ENCODE measurements at regions not wholly inside any gene's neighbourhood (a gene's known extent, or its start where the extent isn't known, plus 50 kb on each side); places are given as distances from the start of the nearest gene placed in this dataset.

DNA sequence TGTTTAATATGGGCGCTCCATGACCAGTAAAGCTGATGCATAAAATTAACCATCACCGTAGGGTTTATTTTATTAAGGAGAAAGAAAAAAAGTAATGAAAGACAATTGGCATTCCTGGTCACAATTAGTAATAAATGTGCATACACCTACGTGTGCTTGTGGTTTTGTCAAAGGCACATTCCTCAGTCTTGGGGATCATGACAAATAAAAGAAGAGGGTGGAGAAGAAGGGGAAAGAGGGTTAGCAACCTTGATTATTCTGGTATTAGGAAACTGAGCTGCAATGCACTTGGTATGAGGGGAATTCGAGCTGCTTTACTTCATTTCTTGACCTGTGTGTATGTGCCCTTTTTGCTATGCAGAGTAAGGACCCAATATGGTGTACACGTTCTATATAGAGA is 1798.3 kb upstream of the PCDH7 start:
- no peak for DNase-seq (ENCODE audit: low read depth, low spot score)

GRCh38 chr4:28926156-28926555 is 1794.0 kb upstream of the PCDH7 start:
- no peak for DNase-seq (ENCODE audit: low read depth, low spot score)

DNA sequence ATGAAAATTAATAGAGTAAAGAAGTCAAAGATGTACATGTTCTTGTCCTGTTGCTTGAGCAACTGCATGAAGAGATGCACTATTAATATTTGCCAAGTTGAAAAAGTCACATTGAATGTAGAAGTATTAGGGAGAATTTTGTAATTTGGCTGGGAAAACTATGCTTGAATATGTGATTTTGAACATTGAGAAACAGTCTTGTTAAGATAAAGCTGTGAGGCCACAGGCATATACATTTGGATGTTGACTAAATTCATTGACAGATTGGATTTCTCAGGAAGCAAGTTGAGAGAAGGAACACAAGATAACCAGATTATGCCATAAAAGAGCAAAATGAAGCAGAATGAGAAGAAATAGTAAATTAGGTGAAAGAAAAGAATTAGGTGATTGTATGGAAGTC is 1777.5 kb upstream of the PCDH7 start:
- DNase-seq (ENCODE audit: low read depth, low spot score): no peak

- DNase-seq (ENCODE audit: low read depth, low spot score): no peak
These were observed 1772.8 kb upstream of the PCDH7 start for GRCh38 chr4:28947374-28947773.

DNA sequence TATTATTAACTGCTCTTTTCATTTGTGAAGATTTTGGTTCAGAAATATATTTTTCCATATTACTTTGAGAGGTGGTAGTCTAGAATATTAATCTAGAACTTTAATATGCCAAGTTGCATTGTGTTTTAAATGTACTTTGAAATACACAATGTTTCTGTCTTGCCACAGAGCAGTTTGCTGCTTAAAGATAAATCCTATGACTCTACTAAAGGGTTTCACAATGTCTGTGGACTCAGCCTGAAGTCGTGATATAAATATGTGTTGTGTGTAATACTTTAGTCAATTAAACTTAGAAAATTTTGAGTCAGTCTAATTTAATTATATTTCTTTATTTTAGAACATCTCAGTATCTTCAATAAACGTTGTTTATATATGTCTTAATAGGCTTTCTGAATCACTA is 1771.7 kb upstream of the PCDH7 start:
- DNase-seq (ENCODE audit: low read depth, low spot score): no peak

GRCh38 chr4:28966982-28967381 is 1753.2 kb upstream of the PCDH7 start:
- DNase-seq (ENCODE audit: low read depth, low spot score): no peak

GRCh38 chr4:28973587-28974350 is 1746.4 kb upstream of the PCDH7 start:
- DNase-seq (ENCODE audit: low read depth, low spot score): no peak

GRCh38 chr4:28976369-28976768 is 1743.8 kb upstream of the PCDH7 start:
- no peak for DNase-seq (ENCODE audit: low read depth, low spot score)

- DNase-seq (ENCODE audit: low read depth, low spot score): no peak
These were observed 1718.0 kb upstream of the PCDH7 start for GRCh38 chr4:29002151-29002550.

- DNase-seq (ENCODE audit: low read depth, low spot score): no peak
These were observed 1714.3 kb upstream of the PCDH7 start for GRCh38 chr4:29005838-29006237.

DNA sequence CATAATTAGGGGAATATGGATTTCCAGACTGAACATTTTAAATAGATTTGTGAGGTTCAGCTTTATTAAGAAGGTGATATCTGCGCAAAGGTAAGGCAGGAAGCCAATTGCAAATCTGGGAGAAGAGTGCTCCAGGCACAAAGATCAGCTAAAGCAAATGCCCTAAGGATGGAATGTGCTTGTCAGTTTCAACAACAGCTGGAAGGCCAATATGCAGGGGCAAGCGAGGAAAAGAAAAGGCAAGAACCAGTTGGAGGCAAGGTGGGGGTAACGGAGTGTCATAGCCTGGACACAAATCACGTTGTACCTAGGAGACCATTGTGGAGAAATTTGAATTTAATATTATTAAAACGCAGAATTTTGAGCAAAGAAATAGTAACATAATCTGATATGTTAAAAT is 1710.3 kb upstream of the PCDH7 start:
- DNase-seq (ENCODE audit: low read depth, low spot score): no peak

- DNase-seq (ENCODE audit: low read depth, low spot score): no peak
These were observed 1706.8 kb upstream of the PCDH7 start for GRCh38 chr4:29013341-29013740.

DNA sequence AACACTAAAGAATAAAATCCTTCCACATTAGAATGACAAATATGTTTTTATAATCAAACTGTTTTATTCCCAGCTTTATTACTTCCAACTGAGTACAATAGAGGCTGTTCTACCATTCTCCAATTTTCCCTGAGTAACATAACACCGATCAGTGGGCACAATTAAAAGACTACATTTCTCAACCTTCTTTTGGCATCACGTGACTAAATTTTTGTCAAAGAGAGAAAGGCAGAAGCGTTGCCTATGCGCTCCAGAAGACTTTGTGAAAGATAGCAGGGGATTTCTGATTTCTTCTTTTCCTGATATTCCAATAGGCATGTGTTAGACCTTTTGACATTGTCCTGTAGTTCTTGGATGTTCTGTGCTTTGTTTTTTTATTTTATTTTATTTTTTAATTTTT is 1705.6 kb upstream of the PCDH7 start:
- DNase-seq (ENCODE audit: low read depth, low spot score): no peak

DNA sequence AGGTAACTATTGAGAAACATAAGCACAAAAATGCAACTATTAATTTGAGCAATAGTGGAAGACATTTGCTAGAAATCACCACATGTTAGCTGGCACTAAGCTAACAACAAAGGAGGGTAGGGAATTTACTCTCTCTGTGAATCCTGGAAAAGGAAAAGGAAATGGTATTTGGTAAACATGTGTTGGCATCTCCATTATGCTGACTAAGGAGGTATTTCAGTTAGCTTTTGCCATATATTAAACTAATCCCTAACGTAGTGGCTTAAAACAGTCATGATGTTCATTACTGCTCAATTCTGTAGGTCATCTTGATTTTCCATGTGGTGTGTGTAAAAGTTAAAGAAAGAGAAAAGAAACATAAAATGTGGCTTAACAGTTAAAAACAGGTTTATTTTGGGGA is 1686.5 kb upstream of the PCDH7 start:
- no peak for DNase-seq (ENCODE audit: low read depth, low spot score)

DNA sequence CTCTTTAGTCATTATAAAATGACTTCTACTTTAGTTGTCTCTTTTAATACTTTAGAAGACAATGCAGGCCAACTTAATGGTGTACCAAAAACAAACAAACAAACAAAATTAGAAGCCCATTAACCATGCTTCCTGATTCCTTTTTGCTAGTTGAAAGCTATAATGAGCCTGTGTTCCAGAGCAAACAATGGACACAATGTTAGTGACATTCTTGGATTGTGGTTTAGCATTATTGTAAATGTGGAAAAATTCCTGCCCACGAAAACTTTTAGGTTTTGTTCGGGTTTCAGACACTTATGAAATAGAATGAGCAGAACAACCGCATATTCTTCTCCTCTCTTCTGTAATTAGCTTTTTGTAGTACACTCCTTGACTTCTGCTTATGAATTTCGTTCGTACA is 1682.7 kb upstream of the PCDH7 start:
- DNase-seq (ENCODE audit: low read depth, low spot score): no peak

GRCh38 chr4:29043411-29043810 is 1676.8 kb upstream of the PCDH7 start:
- DNase-seq (ENCODE audit: low read depth, low spot score): no peak

GRCh38 chr4:29046186-29046585 is 1674.0 kb upstream of the PCDH7 start:
- DNase-seq (ENCODE audit: low read depth, low spot score): no peak

GRCh38 chr4:29046781-29047180 is 1673.4 kb upstream of the PCDH7 start:
- DNase-seq (ENCODE audit: low read depth, low spot score): no peak

DNA sequence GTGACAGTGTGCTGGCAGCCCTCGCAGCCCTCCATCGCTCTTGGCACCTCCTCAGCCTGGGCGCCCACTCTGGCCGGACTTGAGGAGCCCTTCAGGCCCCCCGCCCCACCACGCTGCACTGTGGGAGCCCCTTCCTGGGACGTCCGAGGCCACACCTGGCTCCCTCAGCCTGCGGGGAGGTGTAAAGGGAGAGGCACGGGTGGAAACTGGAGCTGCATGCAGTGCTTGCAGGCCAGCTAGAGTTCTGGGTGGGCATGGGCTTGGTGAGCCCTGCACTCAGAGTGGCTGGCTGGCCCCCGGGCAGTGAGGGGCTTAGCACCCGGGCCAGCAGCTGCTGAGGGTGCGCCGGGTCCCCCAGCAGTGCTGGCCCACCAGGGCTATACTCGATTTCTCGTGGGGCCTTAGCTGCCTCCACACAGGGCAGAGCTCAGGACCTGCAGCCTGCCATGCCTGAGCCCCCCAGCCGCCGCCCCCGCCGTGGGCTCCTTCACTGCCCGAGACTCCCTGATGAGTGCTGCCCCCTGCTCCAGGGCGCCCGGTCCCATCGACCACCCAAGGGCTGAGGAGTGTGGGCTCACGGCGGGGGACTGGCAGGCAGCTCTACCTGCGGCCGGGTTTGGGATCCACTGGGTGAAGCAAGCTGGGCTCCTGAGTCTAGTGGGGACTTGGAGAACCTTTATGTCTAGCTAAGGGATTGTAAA is 1672.7 kb upstream of the PCDH7 start:
- no peak for DNase-seq (ENCODE audit: low read depth, low spot score)

DNA sequence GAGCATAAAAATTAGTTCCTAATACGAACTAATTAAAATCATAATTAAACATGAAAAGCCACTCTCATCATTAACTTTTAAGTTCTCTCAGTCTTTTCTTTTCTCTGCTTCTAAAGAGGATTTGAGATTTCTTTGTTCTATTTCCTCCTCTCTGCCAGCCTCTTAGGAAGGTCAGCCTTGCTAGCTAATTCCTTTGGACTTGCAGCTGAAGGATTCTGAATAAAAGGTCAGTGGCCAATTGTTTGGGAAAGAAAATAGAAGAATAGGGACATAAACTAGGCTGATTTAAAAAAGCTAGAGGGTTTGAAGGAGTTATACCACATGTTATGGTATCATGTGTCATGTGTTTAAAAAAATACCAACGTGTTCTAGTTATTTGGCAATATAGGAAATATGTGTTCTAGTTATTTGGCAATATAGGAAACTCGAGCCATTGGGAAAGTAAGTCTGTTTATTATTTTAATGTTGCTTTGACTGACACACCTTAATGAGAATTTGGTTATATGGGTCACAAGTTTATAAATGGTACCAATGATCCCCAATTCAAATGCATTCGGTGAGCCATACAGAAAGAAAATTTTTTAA is 1668.7 kb upstream of the PCDH7 start:
- DNase-seq (ENCODE audit: low read depth, low spot score): no peak

- DNase-seq (ENCODE audit: low read depth, low spot score): no peak
These were observed 1667.9 kb upstream of the PCDH7 start for GRCh38 chr4:29052266-29052665.

DNA sequence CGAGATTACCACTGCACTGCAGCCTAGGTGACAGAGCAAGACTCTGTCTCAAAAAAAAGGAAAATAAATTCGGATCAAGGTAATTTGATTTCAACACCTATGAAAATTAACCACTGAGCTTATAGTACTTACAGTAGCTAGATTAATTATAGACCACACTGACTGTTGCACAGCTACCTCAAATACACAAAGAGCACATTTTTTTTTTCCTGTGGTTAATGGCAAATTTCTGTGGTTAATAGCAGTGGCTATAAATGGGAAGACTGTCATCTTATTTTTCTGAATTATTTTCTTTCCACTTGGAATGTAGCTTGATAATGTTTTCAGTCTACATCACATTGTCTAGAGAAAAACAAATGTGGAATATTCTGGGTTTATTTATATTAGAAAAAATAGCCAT is 1661.6 kb upstream of the PCDH7 start:
- no peak for DNase-seq (ENCODE audit: low read depth, low spot score)

DNA sequence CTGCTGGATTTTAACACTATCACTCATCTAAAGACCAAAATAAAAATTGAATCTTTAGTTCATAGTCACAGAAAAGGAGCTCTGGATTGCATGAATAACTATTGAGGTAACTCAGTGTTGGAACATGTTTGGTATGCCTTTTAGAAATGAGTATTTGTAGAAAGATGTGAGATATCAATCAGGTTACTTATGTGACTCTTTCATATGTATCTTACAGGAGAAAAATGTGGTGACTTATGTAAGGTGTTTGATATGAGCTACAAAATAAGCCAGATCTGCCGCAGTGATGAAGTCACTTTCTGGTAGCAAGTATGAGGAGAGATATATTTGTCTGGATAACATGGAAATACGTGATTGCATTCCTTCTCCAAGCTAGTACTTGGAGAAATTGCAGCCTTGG is 1653.3 kb upstream of the PCDH7 start:
- DNase-seq (ENCODE audit: low read depth, low spot score): no peak

Measured in smooth muscle cell of the brain vasculature (primary cell).